ENCODE measurements at regions not wholly inside any gene's neighbourhood (a gene's known extent, or its start where the extent isn't known, plus 50 kb on each side); places are given as distances from the start of the nearest gene placed in this dataset.

GRCh38 chr5:18876565-18876964, 1111.4 kb downstream of the CDH18 start:
- DNase-seq = no peak
- in situ Hi-C loops (cut with MboI; ENCODE audit: low pct_unique_long_range_greater_than_20kb, low sequenced_read_pairs) = no loop called here

- in situ Hi-C loops (cut with MboI; ENCODE audit: low pct_unique_long_range_greater_than_20kb, low sequenced_read_pairs) = no loop called here
- no peak for DNase-seq
Observed at GRCh38 chr5:18881615-18882014, 1106.4 kb downstream of the CDH18 start.

- no peak for DNase-seq
- in situ Hi-C loops (cut with MboI; ENCODE audit: low pct_unique_long_range_greater_than_20kb, low sequenced_read_pairs) = no loop called here
Observed at GRCh38 chr5:18882154-18882553, 1105.8 kb downstream of the CDH18 start.

GRCh38 chr5:18888821-18889220, 1099.2 kb downstream of the CDH18 start:
- in situ Hi-C loops (cut with MboI; ENCODE audit: low pct_unique_long_range_greater_than_20kb, low sequenced_read_pairs) = no loop called here
- no peak for DNase-seq

- DNase-seq = no peak
- in situ Hi-C loops (cut with MboI; ENCODE audit: low pct_unique_long_range_greater_than_20kb, low sequenced_read_pairs) = no loop called here
Observed at GRCh38 chr5:18900644-18901043, 1087.4 kb downstream of the CDH18 start.

- in situ Hi-C loops (cut with MboI; ENCODE audit: low pct_unique_long_range_greater_than_20kb, low sequenced_read_pairs) = no loop called here
- no peak for DNase-seq
Observed at GRCh38 chr5:18920966-18921365, 1067.0 kb downstream of the CDH18 start.

GRCh38 chr5:18932081-18932480, 1055.9 kb downstream of the CDH18 start:
- in situ Hi-C loops (cut with MboI; ENCODE audit: low pct_unique_long_range_greater_than_20kb, low sequenced_read_pairs) = no loop called here
- DNase-seq = no peak

- no peak for DNase-seq
- in situ Hi-C loops (cut with MboI; ENCODE audit: low pct_unique_long_range_greater_than_20kb, low sequenced_read_pairs) = no loop called here
Observed at GRCh38 chr5:18944771-18945170, 1043.2 kb downstream of the CDH18 start.

GRCh38 chr5:18954239-18954638, 1033.8 kb downstream of the CDH18 start:
- in situ Hi-C loops (cut with MboI; ENCODE audit: low pct_unique_long_range_greater_than_20kb, low sequenced_read_pairs) = no loop called here
- no peak for DNase-seq

GRCh38 chr5:18959535-18959934, 1028.5 kb downstream of the CDH18 start:
- no peak for DNase-seq
- in situ Hi-C loops (cut with MboI; ENCODE audit: low pct_unique_long_range_greater_than_20kb, low sequenced_read_pairs) = no loop called here

GRCh38 chr5:18961234-18961633, 1026.8 kb downstream of the CDH18 start:
- no peak for DNase-seq
- in situ Hi-C loops (cut with MboI; ENCODE audit: low pct_unique_long_range_greater_than_20kb, low sequenced_read_pairs) = no loop called here

- no peak for DNase-seq
- in situ Hi-C loops (cut with MboI; ENCODE audit: low pct_unique_long_range_greater_than_20kb, low sequenced_read_pairs) = no loop called here
Observed at GRCh38 chr5:18965893-18966292, 1022.1 kb downstream of the CDH18 start.

- no peak for DNase-seq
- in situ Hi-C loops (cut with MboI; ENCODE audit: low pct_unique_long_range_greater_than_20kb, low sequenced_read_pairs) = no loop called here
Observed at GRCh38 chr5:18967637-18968036, 1020.4 kb downstream of the CDH18 start.

GRCh38 chr5:18968966-18969365, 1019.0 kb downstream of the CDH18 start:
- in situ Hi-C loops (cut with MboI; ENCODE audit: low pct_unique_long_range_greater_than_20kb, low sequenced_read_pairs) = no loop called here
- no peak for DNase-seq

GRCh38 chr5:18970000-18970399, 1018.0 kb downstream of the CDH18 start:
- in situ Hi-C loops (cut with MboI; ENCODE audit: low pct_unique_long_range_greater_than_20kb, low sequenced_read_pairs) = no loop called here
- no peak for DNase-seq

- DNase-seq = no peak
- in situ Hi-C loops (cut with MboI; ENCODE audit: low pct_unique_long_range_greater_than_20kb, low sequenced_read_pairs) = no loop called here
Observed at GRCh38 chr5:18972177-18972576, 1015.8 kb downstream of the CDH18 start.

- no peak for DNase-seq
- in situ Hi-C loops (cut with MboI; ENCODE audit: low pct_unique_long_range_greater_than_20kb, low sequenced_read_pairs) = no loop called here
Observed at GRCh38 chr5:18975624-18976023, 1012.4 kb downstream of the CDH18 start.

- in situ Hi-C loops (cut with MboI; ENCODE audit: low pct_unique_long_range_greater_than_20kb, low sequenced_read_pairs) = no loop called here
- DNase-seq = no peak
Observed at GRCh38 chr5:18977880-18978279, 1010.1 kb downstream of the CDH18 start.

- in situ Hi-C loops (cut with MboI; ENCODE audit: low pct_unique_long_range_greater_than_20kb, low sequenced_read_pairs) = no loop called here
- no peak for DNase-seq
Observed at GRCh38 chr5:18984559-18985080, 1003.4 kb downstream of the CDH18 start.

- DNase-seq = no peak
- in situ Hi-C loops (cut with MboI; ENCODE audit: low pct_unique_long_range_greater_than_20kb, low sequenced_read_pairs) = no loop called here
Observed at GRCh38 chr5:18985171-18985758, 1002.7 kb downstream of the CDH18 start.

GRCh38 chr5:18987101-18987500, 1000.9 kb downstream of the CDH18 start:
- no peak for DNase-seq
- in situ Hi-C loops (cut with MboI; ENCODE audit: low pct_unique_long_range_greater_than_20kb, low sequenced_read_pairs) = no loop called here

Measured in KBM-7 (cell line).